ENCODE measurements at regions not wholly inside any gene's neighbourhood (a gene's known extent, or its start where the extent isn't known, plus 50 kb on each side); places are given as distances from the start of the nearest gene placed in this dataset.

- Histone ChIP-seq H3K9me3 (ENCODE audit: control insufficient read depth, low read length) (no peaks in the 10 kb centered on the region), H3K4me2 (ENCODE audit: low read length) (no peak overlapping the region), H3K36me3 (ENCODE audit: control insufficient read depth, insufficient read depth, low read length) (no peaks in the 10 kb centered on the region), H3K9ac (no peak overlapping the region), H3K4me1 (no peaks in the 10 kb centered on the region), H3K4me3 (ENCODE audit: low read depth, low read length) (no peak overlapping the region), H3K27ac (no peak overlapping the region), H3K79me2 (no peaks in the 10 kb centered on the region), H3K27me3 (ENCODE audit: control insufficient read depth, insufficient read depth, low read length) (no peaks in the 10 kb centered on the region), H2AFZ (no peak overlapping the region)
- TF ChIP-seq CTCF (IDR thresholded peaks at IDR 0.05): no peak
These were observed 96.8 kb upstream of the PSMD7 start for GRCh38 chr16:74199842-74200124.

GRCh38 chr16:74199066-74199841 is 97.4 kb upstream of the PSMD7 start:
- Histone ChIP-seq H3K27me3 (ENCODE audit: control insufficient read depth, insufficient read depth, low read length) (no peaks in the 10 kb centered on the region), H3K9ac (no peak overlapping the region), H3K4me2 (ENCODE audit: low read length) (no peak overlapping the region), H3K4me1 (no peaks in the 10 kb centered on the region), H3K4me3 (ENCODE audit: low read depth, low read length) (no peak overlapping the region), H2AFZ (no peak overlapping the region), H3K9me3 (ENCODE audit: control insufficient read depth, low read length) (no peaks in the 10 kb centered on the region), H3K36me3 (ENCODE audit: control insufficient read depth, insufficient read depth, low read length) (no peaks in the 10 kb centered on the region), H3K27ac (no peak overlapping the region), H3K79me2 (no peaks in the 10 kb centered on the region)
- no peak for TF ChIP-seq CTCF (IDR thresholded peaks at IDR 0.05)

- Histone ChIP-seq H3K36me3 (ENCODE audit: control insufficient read depth, insufficient read depth, low read length) (no peaks in the 10 kb centered on the region), H3K9ac (no peak overlapping the region), H3K27ac (no peak overlapping the region), H3K4me2 (ENCODE audit: low read length) (no peak overlapping the region), H3K79me2 (no peaks in the 10 kb centered on the region), H2AFZ (no peak overlapping the region), H3K27me3 (ENCODE audit: control insufficient read depth, insufficient read depth, low read length) (no peaks in the 10 kb centered on the region), H3K4me1 (no peaks in the 10 kb centered on the region), H3K4me3 (ENCODE audit: low read depth, low read length) (no peak overlapping the region), H3K9me3 (ENCODE audit: control insufficient read depth, low read length) (no peaks in the 10 kb centered on the region)
- no peak for TF ChIP-seq CTCF (IDR thresholded peaks at IDR 0.05)
These were observed 104.3 kb upstream of the PSMD7 start for GRCh38 chr16:74192281-74192797.

GRCh38 chr16:74190292-74190691 is 106.3 kb upstream of the PSMD7 start:
- Histone ChIP-seq H3K79me2 (no peaks in the 10 kb centered on the region), H3K4me3 (ENCODE audit: low read depth, low read length) (no peak overlapping the region), H3K9ac (no peak overlapping the region), H3K4me1 (no peaks in the 10 kb centered on the region), H3K4me2 (ENCODE audit: low read length) (no peak overlapping the region), H3K36me3 (ENCODE audit: control insufficient read depth, insufficient read depth, low read length) (no peaks in the 10 kb centered on the region), H3K27me3 (ENCODE audit: control insufficient read depth, insufficient read depth, low read length) (no peaks in the 10 kb centered on the region), H3K27ac (no peak overlapping the region), H2AFZ (no peak overlapping the region), H3K9me3 (ENCODE audit: control insufficient read depth, low read length) (no peaks in the 10 kb centered on the region)
- no peak for TF ChIP-seq CTCF (IDR thresholded peaks at IDR 0.05)

GRCh38 chr16:74188856-74189255 is 107.8 kb upstream of the PSMD7 start:
- H3K27me3 ChIP-seq (ENCODE audit: control insufficient read depth, insufficient read depth, low read length): no peaks in the 10 kb centered on the region
- H3K27ac ChIP-seq: no peak overlapping the region
- H3K4me1 ChIP-seq: no peaks in the 10 kb centered on the region
- H3K4me2 ChIP-seq (ENCODE audit: low read length): no peak overlapping the region
- H3K9ac ChIP-seq: no peak overlapping the region
- no peaks in the 10 kb centered on the region for H3K79me2 ChIP-seq
- H3K9me3 ChIP-seq (ENCODE audit: control insufficient read depth, low read length): no peaks in the 10 kb centered on the region
- no peaks in the 10 kb centered on the region for H3K36me3 ChIP-seq (ENCODE audit: control insufficient read depth, insufficient read depth, low read length)
- H3K4me3 ChIP-seq (ENCODE audit: low read depth, low read length): no peak overlapping the region
- TF ChIP-seq CTCF (IDR thresholded peaks at IDR 0.05): no peak
- no peak overlapping the region for H2AFZ ChIP-seq
